ENCODE measurements at regions not wholly inside any gene's neighbourhood (a gene's known extent, or its start where the extent isn't known, plus 50 kb on each side); places are given as distances from the start of the nearest gene placed in this dataset.

GRCh38 chr5:74309050-74309449 is 331.5 kb downstream of the ENC1 start:
- no peak overlapping the region for H3K4me3 ChIP-seq (ENCODE audit: low read depth, low read length)
- TF ChIP-seq, protein P1, sequence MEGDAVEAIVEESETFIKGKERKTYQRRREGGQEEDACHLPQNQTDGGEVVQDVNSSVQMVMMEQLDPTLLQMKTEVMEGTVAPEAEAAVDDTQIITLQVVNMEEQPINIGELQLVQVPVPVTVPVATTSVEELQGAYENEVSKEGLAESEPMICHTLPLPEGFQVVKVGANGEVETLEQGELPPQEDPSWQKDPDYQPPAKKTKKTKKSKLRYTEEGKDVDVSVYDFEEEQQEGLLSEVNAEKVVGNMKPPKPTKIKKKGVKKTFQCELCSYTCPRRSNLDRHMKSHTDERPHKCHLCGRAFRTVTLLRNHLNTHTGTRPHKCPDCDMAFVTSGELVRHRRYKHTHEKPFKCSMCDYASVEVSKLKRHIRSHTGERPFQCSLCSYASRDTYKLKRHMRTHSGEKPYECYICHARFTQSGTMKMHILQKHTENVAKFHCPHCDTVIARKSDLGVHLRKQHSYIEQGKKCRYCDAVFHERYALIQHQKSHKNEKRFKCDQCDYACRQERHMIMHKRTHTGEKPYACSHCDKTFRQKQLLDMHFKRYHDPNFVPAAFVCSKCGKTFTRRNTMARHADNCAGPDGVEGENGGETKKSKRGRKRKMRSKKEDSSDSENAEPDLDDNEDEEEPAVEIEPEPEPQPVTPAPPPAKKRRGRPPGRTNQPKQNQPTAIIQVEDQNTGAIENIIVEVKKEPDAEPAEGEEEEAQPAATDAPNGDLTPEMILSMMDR (IDR thresholded peaks at IDR 0.05; ENCODE audit: borderline replicate concordance, insufficient read depth, low read depth, low read length) = no peak

GRCh38 chr5:74306845-74307244 is 333.7 kb downstream of the ENC1 start:
- TF ChIP-seq, protein P1 (IDR thresholded peaks at IDR 0.05; ENCODE audit: borderline replicate concordance, insufficient read depth, low read depth, low read length) = no peak
- no peak overlapping the region for H3K4me3 ChIP-seq (ENCODE audit: low read depth, low read length)

DNA sequence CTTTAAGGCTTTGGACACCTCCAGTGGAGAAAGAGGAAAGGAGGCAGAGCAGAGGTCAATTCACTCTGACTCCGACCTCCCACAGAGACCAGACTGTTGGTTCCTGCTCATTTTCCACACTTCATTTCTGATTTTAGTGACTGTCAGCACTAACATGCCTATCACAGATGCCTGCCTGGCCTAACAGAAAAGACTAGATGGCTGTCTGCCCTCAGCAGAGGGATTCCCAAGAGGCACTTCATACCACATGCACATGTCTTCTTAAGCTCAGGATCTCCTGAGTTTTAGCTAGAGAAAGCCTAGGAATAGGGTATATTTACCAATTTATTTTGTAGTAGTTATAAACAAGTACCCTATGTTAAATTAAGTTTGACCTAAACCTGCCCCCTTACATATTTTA is 336.0 kb downstream of the ENC1 start:
- H3K4me3 ChIP-seq (ENCODE audit: low read depth, low read length) = no peak overlapping the region
- TF ChIP-seq, protein P1 (IDR thresholded peaks at IDR 0.05; ENCODE audit: borderline replicate concordance, insufficient read depth, low read depth, low read length) = no peak

DNA sequence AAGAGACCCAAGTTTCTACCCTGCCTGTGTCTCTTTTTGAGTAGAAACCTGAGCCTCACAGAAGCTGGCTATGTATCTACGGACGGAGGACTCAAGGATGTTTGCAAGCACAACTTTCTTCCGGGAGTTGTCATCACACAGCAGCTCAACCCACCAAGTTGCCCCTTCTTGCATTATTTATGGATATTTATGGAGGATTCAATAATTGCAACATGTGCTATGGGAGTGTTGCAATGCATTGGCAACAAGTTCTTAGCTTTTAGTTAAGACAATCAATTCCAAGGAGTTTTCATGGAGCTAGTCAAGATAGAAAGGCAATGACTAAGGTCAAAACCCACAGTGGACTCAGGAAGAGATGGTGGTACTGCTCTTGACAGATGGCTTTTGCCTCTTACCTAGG is 336.9 kb downstream of the ENC1 start:
- TF ChIP-seq, protein P1 (IDR thresholded peaks at IDR 0.05; ENCODE audit: borderline replicate concordance, insufficient read depth, low read depth, low read length) = no peak
- no peak overlapping the region for H3K4me3 ChIP-seq (ENCODE audit: low read depth, low read length)

DNA sequence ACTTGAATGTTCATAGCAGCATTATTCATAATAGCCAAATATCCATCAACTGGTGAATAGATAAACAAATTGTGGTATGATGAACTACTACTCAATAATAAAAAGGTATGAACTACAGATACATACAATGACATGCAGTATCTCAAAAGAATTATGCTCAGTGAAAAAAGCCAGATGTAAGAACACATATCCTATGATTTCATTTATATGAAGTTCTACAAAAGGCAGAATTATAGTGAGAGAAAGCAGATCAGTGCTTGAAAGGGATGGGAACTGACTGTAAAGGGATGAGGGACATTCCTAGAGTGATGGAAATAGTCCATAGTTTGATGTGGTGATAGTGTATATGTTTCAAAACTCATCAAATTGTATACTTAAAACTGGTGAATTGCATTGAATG is 339.0 kb downstream of the ENC1 start:
- no peak overlapping the region for H3K4me3 ChIP-seq (ENCODE audit: low read depth, low read length)
- TF ChIP-seq, protein P1 (IDR thresholded peaks at IDR 0.05; ENCODE audit: borderline replicate concordance, insufficient read depth, low read depth, low read length) = no peak

GRCh38 chr5:74300808-74301389 is 339.6 kb downstream of the ENC1 start:
- TF ChIP-seq, protein P1 (IDR thresholded peaks at IDR 0.05; ENCODE audit: borderline replicate concordance, insufficient read depth, low read depth, low read length) = no peak

GRCh38 chr5:74299833-74300232 is 340.7 kb downstream of the ENC1 start:
- TF ChIP-seq, protein P1 (IDR thresholded peaks at IDR 0.05; ENCODE audit: borderline replicate concordance, insufficient read depth, low read depth, low read length) = no peak

More at GRCh38 chr5:74300808-74301389, 339.6 kb downstream of the ENC1 start:
- H3K4me3 ChIP-seq (ENCODE audit: low read depth, low read length) = no peak overlapping the region

More at GRCh38 chr5:74299833-74300232, 340.7 kb downstream of the ENC1 start:
- H3K4me3 ChIP-seq (ENCODE audit: low read depth, low read length) = no peak overlapping the region
